Mucosa of rectum (tissue), 2 donors: ENCODE measurements at regions not wholly inside any gene's neighbourhood (a gene's known extent, or its start where the extent isn't known, plus 50 kb on each side); places are given as distances from the start of the nearest gene placed in this dataset.
"Not testable (repeated sequence)": the region's sequence is repeated elsewhere in the genome, so short reads cannot be mapped to it uniquely, and the experiment has no call there.

Source experiments
- H3K27ac ChIP-seq, 2 donors: one replicate each; pipeline ENCODE4 v1.7.0; 2013; ENCODE audit warnings: inconsistent platforms in 2 of 2, low read depth in 2 of 2, low read length in 2 of 2
- H3K27me3 ChIP-seq, 2 donors: one replicate each; pipeline ENCODE4 v1.7.0; 2013; ENCODE audit warnings: low read length in 2 of 2; ENCODE audit not compliant: control insufficient read depth in 2 of 2, insufficient read depth in 2 of 2
- H3K36me3 ChIP-seq, 2 donors: one replicate each; pipeline ENCODE4 v1.7.0; 2013; ENCODE audit warnings: low read length in 2 of 2; ENCODE audit not compliant: control insufficient read depth in 2 of 2, insufficient read depth in 2 of 2
- H3K4me1 ChIP-seq, 2 donors: one replicate each; pipeline ENCODE4 v1.7.0; 2013; ENCODE audit warnings: low read length in 2 of 2, mild to moderate bottlenecking in 1 of 2; ENCODE audit not compliant: control insufficient read depth in 2 of 2, insufficient read depth in 2 of 2
- H3K4me3 ChIP-seq, 2 donors: one replicate each; pipeline ENCODE4 v1.7.0; 2013; ENCODE audit warnings: low read length in 2 of 2
- H3K9ac ChIP-seq, 2 donors: one replicate each; pipeline ENCODE4 v1.7.0; 2013; ENCODE audit warnings: low read length in 2 of 2, low read depth in 1 of 2, mild to moderate bottlenecking in 1 of 2
- H3K9me3 ChIP-seq, 2 donors: one replicate each; pipeline ENCODE4 v1.7.0; 2013; ENCODE audit warnings: low read length in 2 of 2; ENCODE audit not compliant: control insufficient read depth in 2 of 2
- donor health status: healthy.
- donor health status: Normal muscosa, but diverticular disease.

GRCh38 chr2:125260366-125260930 lies 1235.4 kb downstream of the CNTNAP5 start:
- not testable (repeated sequence) for H3K4me1 ChIP-seq, H3K27me3 ChIP-seq, H3K9me3 ChIP-seq

GRCh38 chr2:125264453-125264852 lies 1239.4 kb downstream of the CNTNAP5 start:
- Histone ChIP-seq H3K4me3 (no peak overlapping the region), H3K4me1 (no peaks in the 10 kb centered on the region), H3K27me3 (no peaks in the 10 kb centered on the region), H3K9me3 (no peaks in the 10 kb centered on the region), H3K27ac (no peak overlapping the region), H3K36me3 (no peaks in the 10 kb centered on the region), H3K9ac (no peak overlapping the region)

More at GRCh38 chr2:125260366-125260930, 1235.4 kb downstream of the CNTNAP5 start:
- H3K9ac ChIP-seq, H3K36me3 ChIP-seq, H3K4me3 ChIP-seq, H3K27ac ChIP-seq: not testable (repeated sequence)

GRCh38 chr2:125267683-125268082 lies 1242.6 kb downstream of the CNTNAP5 start:
- Histone ChIP-seq H3K4me3 (no peak overlapping the region), H3K9ac (no peak overlapping the region), H3K27ac (no peak overlapping the region), H3K36me3 (no peaks in the 10 kb centered on the region), H3K9me3 (no peaks in the 10 kb centered on the region), H3K27me3 (no peaks in the 10 kb centered on the region), H3K4me1 (no peaks in the 10 kb centered on the region)

GRCh38 chr2:125272651-125273050 lies 1247.6 kb downstream of the CNTNAP5 start:
- Histone ChIP-seq H3K9me3 (no peaks in the 10 kb centered on the region), H3K9ac (no peak overlapping the region), H3K27me3 (no peaks in the 10 kb centered on the region), H3K4me1 (no peaks in the 10 kb centered on the region), H3K4me3 (no peak overlapping the region), H3K36me3 (no peaks in the 10 kb centered on the region), H3K27ac (no peak overlapping the region)

- Histone ChIP-seq H3K9ac (no peak overlapping the region), H3K4me1 (no peaks in the 10 kb centered on the region), H3K4me3 (no peak overlapping the region), H3K9me3 (no peaks in the 10 kb centered on the region), H3K27me3 (no peaks in the 10 kb centered on the region), H3K27ac (no peak overlapping the region), H3K36me3 (no peaks in the 10 kb centered on the region)
These were observed 1249.6 kb downstream of the CNTNAP5 start for GRCh38 chr2:125274718-125275117.

GRCh38 chr2:125280265-125280664 lies 1255.2 kb downstream of the CNTNAP5 start:
- no peaks in the 10 kb centered on the region for H3K27me3 ChIP-seq
- H3K27ac ChIP-seq: no peak overlapping the region

GRCh38 chr2:125281242-125281641 lies 1256.2 kb downstream of the CNTNAP5 start:
- H3K4me3 ChIP-seq: no peak overlapping the region
- no peak overlapping the region for H3K9ac ChIP-seq
- peaks cover 0 to 5% of the 10 kb centered on the region in 2 donors for H3K4me1 ChIP-seq
- H3K27ac ChIP-seq: no peak overlapping the region
- H3K27me3 ChIP-seq: no peaks in the 10 kb centered on the region
- H3K36me3 ChIP-seq: no peaks in the 10 kb centered on the region
- H3K9me3 ChIP-seq: no peaks in the 10 kb centered on the region

More at GRCh38 chr2:125280265-125280664, 1255.2 kb downstream of the CNTNAP5 start:
- H3K9ac ChIP-seq: no peak overlapping the region
- no peaks in the 10 kb centered on the region for H3K9me3 ChIP-seq
- H3K36me3 ChIP-seq: no peaks in the 10 kb centered on the region
- peaks cover 0 to 5% of the 10 kb centered on the region in 2 donors for H3K4me1 ChIP-seq
- no peak overlapping the region for H3K4me3 ChIP-seq

GRCh38 chr2:125296742-125297141 lies 1271.7 kb downstream of the CNTNAP5 start:
- Histone ChIP-seq H3K9ac (no peak overlapping the region), H3K27ac (no peak overlapping the region), H3K27me3 (no peaks in the 10 kb centered on the region), H3K36me3 (no peaks in the 10 kb centered on the region), H3K9me3 (no peaks in the 10 kb centered on the region), H3K4me1 (no peaks in the 10 kb centered on the region), H3K4me3 (no peak overlapping the region)

GRCh38 chr2:125310657-125311364 lies 1285.7 kb downstream of the CNTNAP5 start:
- Histone ChIP-seq H3K4me3 (no peak overlapping the region), H3K9ac (no peak overlapping the region), H3K27me3 (no peaks in the 10 kb centered on the region), H3K9me3 (no peaks in the 10 kb centered on the region), H3K4me1 (no peaks in the 10 kb centered on the region), H3K36me3 (no peaks in the 10 kb centered on the region), H3K27ac (no peak overlapping the region)

- Histone ChIP-seq H3K9me3 (no peaks in the 10 kb centered on the region), H3K27ac (no peak overlapping the region), H3K4me1 (no peaks in the 10 kb centered on the region), H3K27me3 (no peaks in the 10 kb centered on the region), H3K4me3 (no peak overlapping the region), H3K9ac (no peak overlapping the region), H3K36me3 (no peaks in the 10 kb centered on the region)
These were observed 1287.3 kb downstream of the CNTNAP5 start for GRCh38 chr2:125312342-125312741.
